Activated CD4-positive, alpha-beta T cell treated with anti-CD3 and anti-CD28 coated beads, Interleukin-2, amount 50 U/mL, for 48 hours (primary cell): ENCODE measurements at regions not wholly inside any gene's neighbourhood (a gene's known extent, or its start where the extent isn't known, plus 50 kb on each side); places are given as distances from the start of the nearest gene placed in this dataset.
"Not testable (repeated sequence)": the region's sequence is repeated elsewhere in the genome, so short reads cannot be mapped to it uniquely, and the experiment has no call there.

Experiments
- DNase-seq, 2 experiments: peaks; one replicate each; pipeline ENCODE4 v3.0.0-alpha.2; 2020

GRCh38 chr15:21705480-21705879 lies 172.1 kb downstream of the POTEB start:
- not testable (repeated sequence) for DNase-seq

DNA sequence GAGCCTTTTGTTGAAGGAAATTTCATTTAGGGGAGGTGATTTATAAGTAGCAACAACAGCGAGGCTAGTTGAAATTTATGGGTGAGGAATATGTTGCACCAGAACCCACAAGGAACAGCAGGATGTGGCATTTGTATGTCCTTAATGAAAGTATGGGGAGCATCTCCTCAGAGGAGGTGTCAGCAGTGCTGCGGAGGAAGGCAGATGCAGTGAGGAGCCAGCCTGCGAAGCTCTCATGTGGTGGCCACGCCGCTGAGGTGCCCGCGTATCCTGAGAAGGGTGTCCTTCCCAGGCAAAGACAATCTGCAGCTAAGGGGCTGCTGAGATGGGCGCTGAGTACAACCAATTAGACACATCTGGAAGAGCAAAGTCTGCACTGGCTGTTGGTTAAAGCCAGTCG lies 178.9 kb downstream of the POTEB start:
- DNase-seq, result not testable (repeated sequence)

DNA sequence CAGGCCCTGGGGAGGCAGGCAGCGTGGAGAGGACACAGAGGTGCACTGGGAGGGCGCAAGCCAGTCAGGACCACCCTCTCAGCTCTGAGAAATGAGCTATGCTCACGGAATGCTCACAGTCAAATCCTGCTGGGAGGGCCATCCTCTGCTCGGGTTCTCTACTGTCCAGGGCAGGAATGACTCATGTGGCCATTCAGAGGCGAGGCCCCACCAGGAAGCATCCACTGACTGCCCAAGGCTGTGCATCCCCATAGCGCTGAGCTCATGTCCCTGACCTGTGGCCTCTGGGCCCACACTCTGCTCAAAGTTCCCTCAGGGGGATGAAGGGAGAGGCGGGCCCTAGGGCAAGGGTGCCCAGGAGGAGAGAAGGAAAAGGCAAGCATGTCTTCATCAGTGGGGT lies 182.4 kb downstream of the POTEB start:
- not testable (repeated sequence) for DNase-seq

DNA sequence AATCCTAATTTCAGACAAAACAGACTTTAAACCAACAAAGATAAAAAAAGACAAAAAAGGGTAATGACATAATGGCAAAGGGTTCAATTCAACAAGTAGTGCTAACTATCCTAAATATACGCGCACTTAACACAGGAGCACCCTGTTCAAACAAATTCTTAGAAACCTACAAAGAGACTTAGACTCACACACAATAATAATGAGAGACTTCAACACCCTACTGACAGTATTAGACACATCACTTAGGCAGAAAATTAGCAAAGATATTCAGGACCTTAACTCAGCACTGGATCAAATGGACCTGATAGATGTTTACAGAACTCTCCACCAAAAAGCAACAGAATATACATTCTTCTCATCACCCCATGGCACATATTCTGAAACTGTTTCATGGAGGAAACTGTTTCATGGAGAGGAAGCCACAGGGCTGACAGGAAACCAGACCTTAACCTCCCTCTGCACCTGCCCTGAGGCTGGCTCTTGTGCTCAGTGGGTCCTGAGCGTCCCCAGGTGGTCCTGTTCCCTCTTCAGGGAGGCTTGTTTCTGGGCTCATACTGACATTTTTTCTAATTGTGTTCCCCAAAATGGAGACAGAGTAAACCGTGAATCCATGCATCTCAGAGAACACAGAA lies 184.9 kb downstream of the POTEB start:
- DNase-seq, result not testable (repeated sequence)

DNA sequence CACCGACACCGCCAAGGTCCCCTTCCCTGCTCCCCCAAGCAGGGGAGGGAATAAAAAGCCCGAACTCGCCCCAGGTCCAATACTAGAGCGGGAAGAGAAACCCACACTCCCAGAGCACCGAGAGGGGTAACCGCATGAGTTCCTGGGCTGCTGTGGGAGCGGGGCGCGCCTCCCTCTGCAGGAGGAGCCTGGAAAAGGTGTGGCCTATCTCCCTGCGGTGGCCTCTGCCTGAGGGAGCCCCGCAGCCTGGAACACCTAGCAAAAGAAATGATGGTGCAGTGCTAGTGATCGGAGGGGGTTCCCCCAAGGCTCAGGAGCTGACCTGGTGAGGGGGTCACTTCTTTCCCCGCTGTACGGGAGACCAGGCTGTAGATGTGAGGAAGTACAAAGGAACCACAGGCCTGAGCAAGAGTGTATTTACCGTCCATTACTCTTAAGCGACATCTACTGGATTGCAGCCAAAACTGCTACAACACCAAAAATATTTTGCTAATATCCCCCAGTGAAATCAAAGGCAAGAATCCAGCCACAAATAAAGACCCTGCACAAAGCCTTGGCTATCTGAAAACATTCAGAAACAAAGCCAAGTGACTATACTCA lies 216.6 kb upstream of the POTEB3 start:
- DNase-seq, result not testable (repeated sequence)

GRCh38 chr15:21656114-21656746 lies 215.9 kb upstream of the POTEB3 start:
- DNase-seq, result not testable (repeated sequence)

DNA sequence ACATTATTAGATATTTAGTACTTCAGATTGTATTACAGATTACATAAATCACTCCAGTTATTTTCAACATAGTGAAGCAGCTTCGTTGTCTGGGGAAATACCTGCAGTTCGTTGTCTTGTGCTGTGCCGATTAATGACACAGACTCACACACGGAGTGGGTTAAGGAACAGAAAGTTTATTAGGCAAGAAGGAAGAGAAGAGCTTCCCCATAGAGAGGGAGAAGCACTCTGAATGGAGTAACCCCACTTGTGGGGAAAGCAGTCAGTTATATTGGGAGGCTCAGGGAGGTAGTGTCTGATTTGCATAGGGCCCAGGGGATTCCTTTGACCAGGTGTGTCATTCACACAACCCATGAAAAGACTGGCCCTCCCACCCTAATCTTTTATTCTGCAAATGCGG lies 213.4 kb upstream of the POTEB3 start:
- not testable (repeated sequence) for DNase-seq

- not testable (repeated sequence) for DNase-seq
These were observed 198.5 kb upstream of the POTEB3 start for GRCh38 chr15:21638770-21639169.

- DNase-seq, result not testable (repeated sequence)
These were observed 186.4 kb upstream of the POTEB3 start for GRCh38 chr15:21626694-21627093.

DNA sequence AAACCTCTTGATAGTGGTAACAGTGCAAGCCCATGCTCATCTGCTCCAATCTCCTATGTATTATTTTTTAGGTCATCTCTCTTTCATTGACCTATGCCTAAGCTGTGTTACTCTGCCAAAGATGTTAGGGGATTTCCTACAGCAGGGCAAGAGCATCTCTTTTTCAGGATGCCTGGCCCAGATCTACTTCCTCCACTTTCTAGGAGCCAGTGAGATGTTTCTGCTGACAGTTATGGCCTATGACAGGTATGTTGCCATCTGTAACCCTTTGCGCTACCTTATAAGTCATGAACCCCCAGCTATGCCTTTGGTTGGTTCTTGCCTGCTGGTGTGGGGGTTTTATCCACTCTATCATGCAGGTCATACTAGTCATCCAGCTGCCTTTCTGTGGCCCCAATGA lies 168.9 kb upstream of the POTEB3 start:
- not testable (repeated sequence) for DNase-seq

GRCh38 chr15:21565426-21565825 lies 125.1 kb upstream of the POTEB3 start:
- DNase-seq, result not testable (repeated sequence)

- not testable (repeated sequence) for DNase-seq
These were observed 111.5 kb upstream of the POTEB3 start for GRCh38 chr15:21551809-21552208.

DNA sequence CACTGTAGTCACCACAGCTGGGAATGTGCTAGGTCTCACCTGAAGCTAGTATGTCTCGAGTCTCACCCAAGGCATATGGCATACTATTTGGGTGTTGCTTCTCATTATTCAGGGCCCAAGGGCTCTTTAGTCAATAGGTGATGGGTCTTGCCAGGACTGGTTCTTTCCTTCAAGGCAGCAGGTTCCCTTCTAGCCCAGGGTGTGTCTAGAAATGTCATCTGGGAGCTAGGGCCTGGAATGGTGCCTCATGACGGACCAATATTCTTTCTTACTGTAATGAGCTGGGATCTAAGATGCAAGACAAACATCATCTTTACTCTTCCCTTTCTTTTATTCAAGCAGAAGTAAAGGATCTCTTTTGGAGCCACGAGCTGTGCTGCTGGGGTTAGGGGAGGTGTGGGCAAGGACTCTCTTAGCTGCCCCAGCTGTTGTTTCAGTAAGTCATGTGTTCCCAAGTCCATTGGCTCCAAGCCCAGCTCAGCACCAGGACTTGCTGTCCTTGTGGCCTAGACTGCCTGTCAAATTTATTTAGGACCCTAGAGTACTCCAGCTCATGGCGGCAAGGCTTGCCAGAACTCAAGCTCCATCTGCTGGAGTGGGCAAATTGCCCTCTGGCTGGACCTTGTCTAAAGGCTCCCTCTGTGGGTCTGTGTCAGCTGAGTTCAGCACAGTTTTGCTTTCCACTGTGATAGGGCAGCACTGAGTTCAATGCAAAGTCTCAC lies 106.0 kb upstream of the POTEB3 start:
- DNase-seq, result not testable (repeated sequence)

GRCh38 chr15:21532785-21533184 lies 92.5 kb upstream of the POTEB3 start:
- DNase-seq, result not testable (repeated sequence)

DNA sequence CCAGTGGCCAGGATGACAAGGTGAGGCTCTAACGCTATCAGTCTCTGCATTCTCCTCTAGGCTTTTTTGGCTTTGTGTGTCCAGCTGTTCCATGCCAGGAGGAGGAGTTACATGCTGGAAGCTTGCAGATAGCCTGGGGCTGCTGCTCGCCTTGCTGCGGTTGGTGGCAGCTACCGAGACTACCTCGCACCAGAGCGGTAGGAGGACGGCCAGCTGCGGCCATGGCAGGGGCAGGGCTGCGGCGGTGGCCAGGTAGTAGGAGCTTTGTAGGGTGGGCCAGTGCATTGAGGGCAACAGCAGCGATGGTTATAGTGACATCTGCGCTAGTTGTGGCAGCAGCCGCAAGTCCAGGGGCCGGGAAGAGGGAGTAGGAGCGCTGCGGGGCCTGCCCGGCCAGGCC lies 75.9 kb upstream of the POTEB3 start:
- DNase-seq, result not testable (repeated sequence)

GRCh38 chr15:21515296-21515695 lies 75.0 kb upstream of the POTEB3 start:
- DNase-seq, result not testable (repeated sequence)

GRCh38 chr15:21503021-21503420 lies 62.7 kb upstream of the POTEB3 start:
- not testable (repeated sequence) for DNase-seq
